GM18873 (cell line): ENCODE measurements at regions not wholly inside any gene's neighbourhood (a gene's known extent, or its start where the extent isn't known, plus 50 kb on each side); places are given as distances from the start of the nearest gene placed in this dataset.

Experiments
- ATAC-seq: cut with Tn5 transposase; IDR thresholded peaks from one replicate; pipeline ENCODE4 v1.9.1; 2021; ENCODE audit warnings: mild to moderate bottlenecking, moderate library complexity, moderate number of reproducible peaks; ENCODE audit not compliant: unreplicated experiment, low FRiP score

DNA sequence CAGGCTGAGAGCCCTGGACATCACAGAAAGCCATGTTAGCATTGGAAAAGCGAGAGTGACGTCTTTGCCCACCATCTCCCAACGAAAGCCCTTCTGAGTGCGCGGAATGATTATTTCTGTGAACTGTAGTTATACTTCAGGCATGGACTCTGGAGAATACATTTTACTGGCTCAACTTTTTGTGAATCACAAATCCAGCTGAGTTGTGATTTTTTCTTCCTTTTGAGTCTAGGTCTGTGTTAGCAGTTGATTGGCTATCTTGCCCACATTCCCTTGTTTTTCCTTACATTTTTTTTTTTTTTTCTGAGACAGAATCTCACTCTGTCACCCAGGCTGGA is 183.1 kb downstream of the INO80D start:
- no peak for ATAC-seq

DNA sequence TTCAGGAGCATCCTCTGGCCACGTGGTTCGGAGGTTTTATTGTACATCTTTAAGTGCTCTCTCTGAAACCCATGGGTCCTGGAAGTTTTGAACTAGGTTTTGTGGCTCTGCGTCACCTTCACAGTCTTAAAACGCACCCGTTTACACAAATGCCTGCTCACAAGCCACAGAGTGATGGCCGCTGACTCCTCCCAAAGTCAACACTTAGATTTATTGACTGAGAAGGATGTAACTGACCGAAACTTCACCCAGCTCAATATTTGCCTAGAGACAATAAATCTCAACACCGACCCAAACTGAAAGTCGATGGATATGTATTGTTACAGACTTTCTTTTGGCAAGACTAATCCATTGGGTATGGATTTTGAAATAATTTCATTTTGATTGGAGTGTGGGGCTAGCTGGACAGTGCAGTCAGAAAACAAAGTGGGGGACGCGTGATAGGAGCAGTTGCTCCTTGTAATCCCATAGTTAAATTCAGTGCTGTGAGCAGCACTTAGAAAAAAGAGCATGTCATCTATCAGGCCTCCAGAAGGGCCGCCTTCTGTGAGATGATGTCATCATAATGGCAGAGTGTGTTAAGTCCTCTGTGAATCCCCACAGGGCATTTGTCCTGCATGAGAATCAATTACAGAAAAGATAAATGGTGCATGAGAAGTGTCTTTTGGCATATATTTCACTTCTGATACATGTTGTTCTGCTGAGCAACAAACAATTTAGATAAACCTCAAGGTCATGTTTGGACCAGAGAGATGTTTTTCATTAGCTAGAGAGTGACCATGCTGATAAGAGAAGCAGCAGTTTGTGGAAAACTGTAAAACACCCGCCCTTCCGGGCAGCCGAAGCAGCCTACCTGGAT is 183.7 kb downstream of the INO80D start:
- no peak for ATAC-seq

- no peak for ATAC-seq
Measured at GRCh38 chr2:205901491-205901890, 184.5 kb downstream of the INO80D start.

DNA sequence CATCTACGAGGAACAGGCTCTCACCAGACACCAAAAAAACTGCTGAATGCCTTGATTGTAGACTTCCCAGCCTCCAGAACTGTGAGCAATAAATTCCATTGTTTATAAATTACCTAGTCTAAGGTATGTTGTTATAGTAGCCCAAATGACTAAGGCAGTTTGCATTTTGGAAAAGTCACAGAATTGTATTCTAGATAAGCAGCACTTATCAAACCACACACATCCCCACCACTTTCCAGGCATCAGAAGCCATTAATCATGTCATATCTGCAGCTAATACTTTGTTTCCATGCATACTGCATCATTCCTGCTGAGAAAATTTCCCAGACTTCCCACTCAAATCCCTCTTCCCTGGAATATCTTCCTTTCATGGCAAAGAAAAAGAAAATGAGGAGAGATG is 187.2 kb downstream of the INO80D start:
- no peak for ATAC-seq

- ATAC-seq: no peak
Measured at GRCh38 chr2:205895981-205896655, 189.9 kb downstream of the INO80D start.

- no peak for ATAC-seq
Measured at GRCh38 chr2:205892665-205893259, 193.2 kb downstream of the INO80D start.

- ATAC-seq: no peak
Measured at GRCh38 chr2:205892251-205892655, 193.7 kb downstream of the INO80D start.

GRCh38 chr2:205889114-205889513 is 196.9 kb downstream of the INO80D start:
- no peak for ATAC-seq

DNA sequence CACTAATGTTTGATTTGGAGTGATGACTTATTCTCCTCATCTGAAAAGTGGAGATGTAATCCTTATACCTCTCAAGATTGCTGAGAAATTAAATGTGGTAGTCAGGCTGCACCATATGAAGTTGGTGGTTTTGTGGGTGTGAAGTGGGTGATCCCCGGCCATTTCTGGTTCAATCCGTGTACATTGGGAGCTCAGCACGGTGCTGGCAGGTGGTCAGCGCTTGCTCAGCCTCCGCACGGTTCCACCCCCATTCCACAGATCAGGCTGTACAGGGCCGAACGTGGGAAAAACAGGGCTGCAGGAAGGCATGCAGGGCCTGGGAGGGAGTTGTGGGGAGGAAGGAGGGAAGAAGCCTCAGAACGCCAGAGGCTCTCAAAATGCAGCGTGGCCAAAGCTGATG is 198.3 kb downstream of the INO80D start:
- no peak for ATAC-seq

- no peak for ATAC-seq
Measured at GRCh38 chr2:205885492-205886099, 200.4 kb downstream of the INO80D start.

- ATAC-seq: no peak
Measured at GRCh38 chr2:205883965-205884364, 201.7 kb downstream of the NRP2 start.

DNA sequence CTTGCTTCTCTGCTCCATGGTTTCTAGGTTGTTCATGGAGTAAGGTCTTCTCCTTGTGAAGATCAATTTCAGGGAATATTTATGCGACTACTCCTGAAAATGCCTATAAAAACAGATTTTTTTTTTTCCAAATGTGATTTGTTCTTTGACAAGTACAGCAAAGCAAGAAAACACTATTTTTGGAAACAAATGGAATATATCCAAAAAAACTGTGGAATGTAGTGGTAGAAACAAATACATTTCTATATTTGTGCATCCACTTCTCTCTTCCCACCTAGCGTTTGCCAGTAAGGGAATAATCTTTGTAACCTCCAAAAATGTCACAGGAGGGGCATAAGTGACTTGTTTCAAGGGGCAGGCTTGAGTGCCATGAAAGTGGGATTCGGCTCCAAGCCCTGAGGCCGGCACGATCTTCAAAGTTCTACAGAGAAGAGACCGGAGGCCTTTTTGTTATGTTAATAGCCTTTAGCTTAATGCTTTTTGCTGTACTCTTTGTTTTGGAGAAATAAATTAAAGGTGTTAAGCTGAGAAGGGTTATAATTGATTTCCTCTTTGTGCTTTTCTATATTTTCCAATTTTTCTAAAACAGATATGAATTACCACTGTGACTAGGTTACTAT is 200.6 kb downstream of the NRP2 start:
- no peak for ATAC-seq

GRCh38 chr2:205880048-205880447 is 197.7 kb downstream of the NRP2 start:
- no peak for ATAC-seq

GRCh38 chr2:205878999-205879762 is 196.9 kb downstream of the NRP2 start:
- ATAC-seq: no peak

DNA sequence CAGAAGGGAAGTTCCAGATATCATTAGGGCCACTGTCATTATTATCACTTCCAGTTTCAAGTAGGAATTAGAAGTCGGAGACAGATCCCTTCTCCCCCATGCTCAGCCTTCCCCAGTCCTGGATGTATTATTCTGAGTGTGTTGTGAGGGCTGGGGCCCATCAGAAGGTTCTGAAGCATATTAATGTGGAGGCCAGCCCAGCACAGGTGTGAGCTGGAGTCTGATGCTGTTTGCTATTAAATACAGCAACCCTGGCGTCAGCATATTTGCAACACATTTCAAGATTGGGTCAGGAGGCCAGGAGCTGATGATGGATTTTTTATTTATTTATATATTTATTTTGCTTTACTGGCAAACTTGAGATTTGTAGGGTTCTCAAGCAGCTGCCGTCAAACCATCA is 195.2 kb downstream of the NRP2 start:
- ATAC-seq: no peak

DNA sequence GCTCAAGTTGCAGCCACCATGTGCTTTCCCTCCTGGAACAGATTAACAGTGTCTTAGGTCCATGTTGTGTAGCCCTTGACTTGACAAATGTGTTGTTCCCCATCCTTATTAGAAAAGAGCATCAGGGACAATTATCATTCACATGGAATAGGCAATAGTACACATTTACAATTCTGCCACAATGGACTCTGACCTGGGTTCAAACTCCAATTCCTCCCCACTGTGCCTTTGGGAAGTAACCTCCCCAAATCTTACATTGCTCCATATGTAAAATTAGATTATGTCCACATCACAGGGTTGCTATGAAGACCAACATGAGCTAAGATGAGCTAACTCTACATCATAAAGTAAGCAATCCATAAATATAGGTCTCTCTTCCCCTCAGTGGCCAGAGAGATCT is 193.8 kb downstream of the NRP2 start:
- no peak for ATAC-seq

DNA sequence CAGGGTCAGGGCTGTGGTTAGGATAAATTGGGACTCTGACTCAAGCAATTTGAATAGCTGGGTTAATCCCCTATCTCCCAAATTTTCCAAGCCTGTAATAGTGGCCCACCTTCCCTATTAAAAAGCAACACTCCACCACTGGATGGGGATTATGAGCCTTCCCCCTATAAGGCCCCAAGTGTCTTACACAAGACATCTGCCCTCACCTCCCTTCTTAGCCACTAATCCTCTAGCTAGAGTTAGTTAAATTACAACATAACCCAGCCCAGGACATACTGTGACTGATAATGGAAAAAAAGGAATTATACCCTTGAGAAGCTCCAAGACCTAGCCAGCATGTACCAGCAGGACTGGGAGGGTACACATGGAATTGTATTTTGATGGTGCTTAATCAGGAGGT is 190.4 kb downstream of the NRP2 start:
- ATAC-seq: no peak

- no peak for ATAC-seq
Measured at GRCh38 chr2:205869439-205869838, 187.1 kb downstream of the NRP2 start.

DNA sequence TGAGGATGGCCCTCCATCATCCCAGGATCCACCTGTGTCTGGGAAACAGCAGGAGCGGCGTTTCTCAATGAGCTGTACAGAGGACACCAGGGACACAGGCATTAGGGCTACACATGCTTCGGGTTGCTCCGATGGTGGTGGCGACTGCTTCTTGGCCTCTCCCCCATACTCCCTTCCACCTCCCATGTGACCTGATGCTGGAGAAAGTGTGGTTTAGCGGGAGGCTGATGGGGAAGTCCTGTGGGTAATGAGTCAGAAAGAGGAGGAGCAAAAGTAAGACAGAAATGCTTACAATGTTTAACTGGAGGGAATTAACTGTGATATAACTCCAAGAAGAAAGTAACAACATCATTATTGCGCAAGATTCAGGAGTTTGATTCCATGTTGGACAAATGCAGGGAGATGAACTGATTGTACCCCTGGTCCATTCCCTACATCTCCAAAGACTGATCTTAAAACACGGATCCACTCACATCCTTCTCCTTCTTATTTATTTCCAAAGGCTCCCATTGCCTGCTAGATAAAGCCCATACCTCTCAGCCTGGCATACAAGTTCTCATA is 186.6 kb downstream of the NRP2 start:
- ATAC-seq: no peak

DNA sequence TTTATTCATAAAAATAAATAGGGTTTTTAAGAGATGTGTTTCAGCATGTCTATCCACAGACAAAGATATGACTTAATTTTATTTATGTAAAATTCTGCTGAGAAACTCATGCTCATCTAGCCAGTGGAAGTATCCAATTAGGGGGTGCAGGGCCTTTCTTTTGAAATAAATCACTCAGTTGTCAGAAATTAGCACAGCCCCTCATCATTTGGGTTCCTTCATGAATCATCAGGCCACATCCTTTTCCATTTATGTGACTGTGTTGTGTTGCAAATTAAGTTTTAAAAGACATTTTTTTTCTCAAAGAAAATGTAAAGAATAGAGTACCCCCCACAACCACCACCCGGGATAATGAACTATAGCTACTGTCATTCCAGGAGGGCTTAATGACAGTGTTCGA is 185.8 kb downstream of the NRP2 start:
- ATAC-seq: no peak
